Aorta (tissue), 5 donors: ENCODE measurements at regions not wholly inside any gene's neighbourhood (a gene's known extent, or its start where the extent isn't known, plus 50 kb on each side); places are given as distances from the start of the nearest gene placed in this dataset.

Experiments
- ATAC-seq: fragments of 200-7000 bp; cut with Tn5 transposase; one replicate; pipeline ENCODE4 v1.9.1; 2022; ENCODE audit warnings: moderate library complexity; ENCODE audit not compliant: low FRiP score
- DNase-seq, 2 donors: peaks; one replicate each; pipeline ENCODE4 v3.0.0-alpha.2; 2020
- H3K27ac ChIP-seq, 2 donors: one replicate each; pipeline ENCODE4 v1.5.1; 2013; ENCODE audit warnings: low read length in 2 of 2, mild to moderate bottlenecking in 2 of 2, moderate library complexity in 2 of 2, control low read depth in 1 of 2, inconsistent platforms in 1 of 2, low read depth in 1 of 2
- H3K27me3 ChIP-seq, 2 donors: one replicate each; pipeline ENCODE4 v1.6.1; 2013; ENCODE audit warnings: control low read depth in 1 of 2, low read length in 1 of 2, mild to moderate bottlenecking in 1 of 2, moderate library complexity in 1 of 2; ENCODE audit not compliant: insufficient read depth in 2 of 2, control insufficient read depth in 1 of 2
- H3K36me3 ChIP-seq, 2 donors: one replicate each; pipeline ENCODE4 v1.6.1; 2013; ENCODE audit warnings: control low read depth in 1 of 2, low read length in 1 of 2, mild to moderate bottlenecking in 1 of 2; ENCODE audit not compliant: insufficient read depth in 2 of 2, control insufficient read depth in 1 of 2
- H3K4me1 ChIP-seq, 2 donors: one replicate each; pipeline ENCODE4 v1.6.1; 2013; ENCODE audit warnings: low read length in 2 of 2, control low read depth in 1 of 2, mild to moderate bottlenecking in 1 of 2, moderate library complexity in 1 of 2; ENCODE audit not compliant: insufficient read depth in 2 of 2, control insufficient read depth in 1 of 2
- H3K4me3 ChIP-seq, 2 donors: one replicate each; pipeline ENCODE4 v1.5.1; 2013; ENCODE audit warnings: low read length in 2 of 2, control low read depth in 1 of 2, mild to moderate bottlenecking in 1 of 2
- H3K9me3 ChIP-seq: one replicate; pipeline ENCODE4 v1.6.1; 2013; ENCODE audit warnings: mild to moderate bottlenecking, low read length; ENCODE audit not compliant: control insufficient read depth
- WGBS, 2 donors: extraction: QIAGEN DNeasy Blood & Tissue Kit; methylation state at CpG; one replicate each; pipeline ENCODE4 v1.1.7; 2013; 5-methylcytosine and 5-hydroxymethylcytosine counted together
- intact Hi-C, 2 donors: fragments of 100-400 bp; cut with DNase I; formaldehyde crosslinking; loops; one replicate each; pipeline versions ENCODE4 v1.14.2 to v1.15.0; 2022
- donor health status: healthy with polysubstance abuse.
- donor health status: Bipolar disorder and iron deficiency.
- donor health status: DM: no; HTN: no; CAD: no.
- donor health status: DM: no; HTN: no; CAD: no.
- donor health status: DM: yes; HTN: yes; CAD: no.

DNA sequence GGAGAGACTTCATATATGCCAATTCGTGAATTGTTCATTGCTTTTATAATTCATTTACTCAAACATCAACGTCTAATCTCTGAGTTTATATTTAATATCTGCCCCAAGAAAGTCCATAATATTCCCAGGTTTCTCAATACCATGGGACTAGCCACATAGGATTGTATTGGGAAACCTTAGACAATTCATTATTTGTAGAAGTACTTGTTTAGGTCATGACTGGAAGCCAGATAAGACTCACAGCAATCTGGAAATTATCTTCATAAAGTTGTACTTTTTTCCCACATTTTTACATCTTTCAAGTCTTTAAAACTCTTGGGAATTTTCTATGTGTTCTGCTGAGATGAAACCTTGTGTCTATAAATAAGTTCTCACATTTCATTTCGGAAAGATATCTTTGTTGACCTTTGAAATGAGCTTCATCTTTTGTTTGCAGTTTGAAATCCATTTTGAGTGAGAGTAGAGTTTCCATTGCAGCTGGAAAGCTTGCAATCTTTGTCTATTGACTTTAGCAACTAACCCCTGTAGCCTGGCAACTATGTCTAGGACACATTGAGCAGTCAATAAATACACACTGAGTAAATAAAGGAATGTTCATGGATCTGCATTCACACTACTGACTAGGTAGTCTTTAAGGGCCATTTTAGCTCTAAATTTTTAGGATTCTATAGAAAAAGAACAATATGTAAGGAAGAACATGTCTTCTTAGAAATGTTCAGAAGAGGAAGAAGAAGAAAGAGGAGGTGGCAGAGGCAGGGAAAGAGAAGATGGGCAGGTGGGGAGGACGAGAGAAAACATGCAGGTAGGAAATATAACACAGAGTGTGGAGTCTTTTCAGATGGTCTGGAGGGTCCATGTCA lies 154.4 kb downstream of the LRIG3 start:
- H3K27ac ChIP-seq, result no peak overlapping the region
- no peak for ATAC-seq

DNA sequence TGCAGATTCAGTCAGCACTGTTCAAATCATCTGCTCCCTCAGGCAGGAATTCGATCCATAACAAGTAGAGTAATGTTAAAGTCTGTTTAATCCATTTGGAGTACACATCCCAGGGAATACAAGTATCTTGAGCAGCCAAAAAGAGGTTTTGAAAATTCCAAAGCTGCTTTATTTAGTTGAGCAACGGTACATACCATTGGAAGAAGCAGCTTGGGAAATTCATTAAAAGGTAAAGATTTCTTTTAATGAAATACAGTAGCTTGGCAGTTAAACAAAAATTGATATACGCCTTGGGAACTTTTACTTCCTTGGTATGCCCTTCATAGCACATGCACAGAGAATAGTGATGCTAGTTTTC lies 153.8 kb downstream of the LRIG3 start:
- Histone ChIP-seq H3K4me3 (no peak overlapping the region), H3K36me3 (no peaks in the 10 kb centered on the region), H3K27me3 (no peaks in the 10 kb centered on the region), H3K4me1 (no peaks in the 10 kb centered on the region), H3K9me3 (no peaks in the 10 kb centered on the region), H3K27ac (no peak overlapping the region)
- 63 to 79% methylated on average over 3 of the region's 3 CpGs for WGBS, 2 donors
- ATAC-seq (no peak), DNase-seq (no peak)
- intact Hi-C loops, result no loop called here

More for the DNA sequence above, 154.4 kb downstream of the LRIG3 start:
- Histone ChIP-seq H3K4me3 (no peak overlapping the region), H3K9me3 (no peaks in the 10 kb centered on the region), H3K36me3 (no peaks in the 10 kb centered on the region), H3K4me1 (no peaks in the 10 kb centered on the region), H3K27me3 (no peaks in the 10 kb centered on the region)
- 64 to 67% methylated on average over 4 of the region's 4 CpGs for WGBS, 2 donors
- intact Hi-C loops, result no loop called here
- DNase-seq, result no peak

DNA sequence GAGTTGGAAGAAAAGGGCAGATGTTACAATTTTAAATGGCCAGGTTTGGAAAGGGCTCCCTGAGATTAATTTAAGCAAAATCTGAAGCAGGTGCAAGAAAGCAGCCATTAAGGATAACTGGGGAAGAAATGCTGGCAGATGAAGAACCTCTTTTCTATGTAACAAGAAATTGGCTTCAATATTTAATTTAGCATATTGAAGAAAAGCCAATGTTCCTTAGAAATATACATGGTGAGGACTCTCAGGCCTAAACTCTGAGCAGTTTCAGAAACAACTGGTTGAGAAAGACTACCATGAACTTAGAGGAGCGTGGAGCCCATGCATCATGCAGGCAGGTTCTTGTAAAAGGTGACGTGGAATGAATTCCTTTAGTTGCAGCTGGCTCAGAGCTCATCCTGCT lies 152.8 kb downstream of the LRIG3 start:
- no peak overlapping the region for H3K4me3 ChIP-seq
- H3K4me1 ChIP-seq, result no peaks in the 10 kb centered on the region

DNA sequence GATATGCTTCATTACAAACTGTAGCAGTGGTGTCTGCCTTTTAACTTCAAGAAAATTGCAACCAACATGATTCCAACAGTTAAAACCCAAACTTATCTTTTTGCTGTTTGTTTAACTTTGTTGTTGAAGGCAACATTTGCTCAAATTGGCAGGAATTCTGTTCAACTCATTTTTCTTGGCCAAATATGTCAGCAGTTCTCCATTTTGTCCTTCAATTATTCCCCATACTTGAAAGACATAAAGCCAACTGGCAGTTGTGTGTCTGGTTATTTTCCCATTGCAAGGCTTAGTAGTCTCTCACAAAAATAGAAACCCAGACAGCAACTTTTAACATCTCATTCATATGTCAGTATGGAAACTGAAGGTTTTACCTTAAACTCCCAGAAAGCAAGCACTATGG lies 146.3 kb downstream of the LRIG3 start:
- Histone ChIP-seq H3K27ac (no peak overlapping the region), H3K27me3 (no peaks in the 10 kb centered on the region), H3K4me3 (no peak overlapping the region), H3K9me3 (no peaks in the 10 kb centered on the region), H3K36me3 (no peaks in the 10 kb centered on the region), H3K4me1 (peaks cover 0 to 4% of the 10 kb centered on the region in 2 donors)
- ATAC-seq (no peak), DNase-seq (no peak)
- intact Hi-C loops, result no loop called here

More for the DNA sequence above, 152.8 kb downstream of the LRIG3 start:
- H3K36me3 ChIP-seq, result no peaks in the 10 kb centered on the region
- intact Hi-C loops, result no loop called here
- H3K9me3 ChIP-seq, result no peaks in the 10 kb centered on the region
- no peak for DNase-seq
- ATAC-seq, result no peak
- H3K27ac ChIP-seq, result no peak overlapping the region
- WGBS, 2 donors, result 94 to 97% methylated on average over 2 of the region's 2 CpGs
- no peaks in the 10 kb centered on the region for H3K27me3 ChIP-seq

DNA sequence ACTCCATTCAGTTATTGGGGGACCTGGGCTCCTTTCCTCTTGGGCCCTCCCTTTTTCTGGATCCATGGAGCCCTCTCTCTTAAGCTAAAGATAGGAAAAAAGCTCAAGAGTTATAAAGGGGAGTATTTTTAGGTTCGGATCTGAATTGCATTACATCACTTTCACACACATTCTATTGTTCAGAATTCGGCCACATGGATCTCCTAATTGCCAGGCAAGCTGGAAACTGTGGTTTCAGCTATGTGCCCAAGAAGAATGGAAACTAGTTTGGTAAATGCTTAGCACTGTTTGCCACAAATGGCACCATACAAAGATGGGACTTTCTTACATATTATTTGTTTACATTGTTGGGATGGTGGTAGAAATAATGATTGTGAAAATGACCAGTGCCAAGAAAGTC lies 145.6 kb downstream of the LRIG3 start:
- DNase-seq (no peak), ATAC-seq (no peak)
- Histone ChIP-seq H3K36me3 (no peaks in the 10 kb centered on the region), H3K27ac (no peak overlapping the region), H3K9me3 (no peaks in the 10 kb centered on the region), H3K27me3 (no peaks in the 10 kb centered on the region), H3K4me1 (peaks cover 0 to 4% of the 10 kb centered on the region in 2 donors), H3K4me3 (no peak overlapping the region)
- WGBS, 2 donors, result 6 to 11% methylated on average over 2 of the region's 2 CpGs
- intact Hi-C loops, result no loop called here

DNA sequence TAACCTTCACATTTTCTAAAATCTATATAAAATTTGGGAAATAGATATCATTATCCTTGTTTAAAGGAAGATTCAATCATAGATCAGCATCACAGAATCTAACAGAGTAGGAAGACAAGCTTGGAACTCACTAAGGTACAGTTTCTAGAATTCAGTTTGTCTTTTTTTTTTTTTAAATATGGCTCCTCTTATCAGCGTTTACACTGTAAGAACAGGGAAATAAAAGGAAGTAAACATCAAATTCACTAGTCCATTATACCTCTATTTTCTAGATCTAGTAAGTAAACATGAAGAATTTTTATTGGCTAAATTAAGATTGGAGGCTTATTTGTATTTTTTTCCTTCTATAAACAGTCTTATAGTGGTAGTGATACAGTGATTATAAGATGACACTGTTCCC lies 144.9 kb downstream of the LRIG3 start:
- Histone ChIP-seq H3K4me1 (peaks cover 0 to 4% of the 10 kb centered on the region in 2 donors), H3K27ac (no peak overlapping the region), H3K9me3 (no peaks in the 10 kb centered on the region), H3K4me3 (no peak overlapping the region), H3K27me3 (no peaks in the 10 kb centered on the region), H3K36me3 (no peaks in the 10 kb centered on the region)
- intact Hi-C loops, result no loop called here
- ATAC-seq (no peak), DNase-seq (no peak)
- WGBS, 2 donors, result 93 to 94% methylated on average over 1 of the region's 1 CpG

DNA sequence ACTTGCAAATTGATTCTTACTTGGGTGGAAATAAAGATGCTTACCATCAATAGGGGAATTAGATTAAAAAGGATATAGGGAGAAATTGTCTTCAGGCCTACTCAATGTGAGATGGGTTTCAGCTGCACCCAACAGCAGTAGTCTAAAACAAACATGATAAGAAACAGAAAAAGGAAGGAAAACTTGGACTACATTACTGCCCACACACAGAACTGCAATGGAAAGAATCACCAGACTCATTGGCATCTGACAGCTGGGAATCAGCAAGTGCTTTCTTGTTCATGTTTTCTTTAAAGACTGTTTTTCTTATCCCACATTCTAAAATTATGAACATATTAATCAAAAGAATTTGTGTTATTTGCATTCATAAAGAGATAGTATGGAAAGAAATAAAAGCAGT lies 144.2 kb downstream of the LRIG3 start:
- intact Hi-C loops, result no loop called here
- ATAC-seq, result no peak

DNA sequence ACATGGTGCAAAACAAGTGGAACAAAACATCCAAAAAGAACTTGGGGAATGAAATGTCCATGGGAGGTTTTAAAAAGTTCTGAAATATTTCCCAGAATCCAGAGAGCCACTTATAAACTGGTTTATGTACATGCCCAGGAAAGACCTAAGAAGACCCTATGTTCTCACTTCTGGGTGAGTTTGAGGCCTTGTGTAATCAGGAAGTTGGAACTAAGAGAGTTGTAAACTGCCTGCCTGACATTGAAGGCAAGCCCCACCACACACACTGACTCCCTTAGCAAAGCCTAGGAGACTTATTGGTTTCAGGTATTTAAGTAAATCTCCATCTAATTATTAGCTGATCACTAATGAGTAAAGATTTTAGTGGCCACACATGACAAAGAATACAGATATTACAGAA lies 142.5 kb downstream of the LRIG3 start:
- H3K36me3 ChIP-seq, result no peaks in the 10 kb centered on the region
- no peak for DNase-seq
- H3K27me3 ChIP-seq, result no peaks in the 10 kb centered on the region
- intact Hi-C loops, result no loop called here
- H3K27ac ChIP-seq, result no peak overlapping the region
- H3K4me3 ChIP-seq, result no peak overlapping the region
- ATAC-seq, result no peak
- H3K9me3 ChIP-seq, result no peaks in the 10 kb centered on the region
- peaks cover 0 to 4% of the 10 kb centered on the region in 2 donors for H3K4me1 ChIP-seq

More for the DNA sequence above, 144.2 kb downstream of the LRIG3 start:
- H3K4me1 ChIP-seq, result peaks cover 0 to 4% of the 10 kb centered on the region in 2 donors
- H3K27ac ChIP-seq, result no peak overlapping the region
- DNase-seq, result no peak
- H3K4me3 ChIP-seq, result no peak overlapping the region
- H3K9me3 ChIP-seq, result no peaks in the 10 kb centered on the region
- no peaks in the 10 kb centered on the region for H3K27me3 ChIP-seq
- no peaks in the 10 kb centered on the region for H3K36me3 ChIP-seq

DNA sequence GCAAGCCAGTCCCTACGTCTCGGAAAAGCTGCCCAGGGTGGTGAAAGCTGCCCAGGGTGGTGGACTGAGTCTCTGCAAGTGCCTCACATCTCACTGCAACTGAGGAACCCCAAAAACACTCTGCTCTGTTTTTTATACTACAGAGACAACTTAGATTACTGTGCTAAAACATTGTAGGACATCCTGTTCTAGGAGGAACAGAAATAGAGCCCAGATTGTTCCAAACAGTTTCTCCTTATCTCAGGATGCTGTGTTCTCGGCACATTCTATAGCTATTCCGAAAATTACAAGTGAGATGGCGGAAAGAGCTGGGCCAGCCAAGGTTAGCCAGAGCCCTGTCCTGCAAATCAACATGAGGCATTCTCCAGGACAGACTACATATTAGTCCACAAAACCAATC lies 138.7 kb downstream of the LRIG3 start:
- Histone ChIP-seq H3K4me3 (no peak overlapping the region), H3K36me3 (no peaks in the 10 kb centered on the region), H3K9me3 (no peaks in the 10 kb centered on the region), H3K27me3 (no peaks in the 10 kb centered on the region), H3K4me1 (no peaks in the 10 kb centered on the region), H3K27ac (no peak overlapping the region)
- intact Hi-C loops, result no loop called here
- no peak for DNase-seq
- ATAC-seq, result no peak
- WGBS, 2 donors, result 81 to 84% methylated on average over 5 of the region's 5 CpGs
